ENCODE measurements at regions not wholly inside any gene's neighbourhood (a gene's known extent, or its start where the extent isn't known, plus 50 kb on each side); places are given as distances from the start of the nearest gene placed in this dataset.

- WGBS, result 72% methylated on average over 3 of the region's 3 CpGs
- Histone ChIP-seq H3K36me3 (no peaks in the 10 kb centered on the region), H3K4me1 (no peaks in the 10 kb centered on the region), H3K27ac (no peak overlapping the region), H3K27me3 (no peaks in the 10 kb centered on the region), H3K4me3 (no peak overlapping the region), H3K9me3 (no peaks in the 10 kb centered on the region)
- DNase-seq (ENCODE audit: low spot score in 2 of 2), result no peak
- no peak for TF ChIP-seq CTCF (IDR thresholded peaks at IDR 0.05)
- TF ChIP-seq EP300 (IDR thresholded peaks at IDR 0.05), result no peak
- no peak for TF ChIP-seq POLR2AphosphoS5 (IDR thresholded peaks at IDR 0.05)
- no peak for TF ChIP-seq POLR2A (IDR thresholded peaks at IDR 0.05)
These were observed 808.3 kb downstream of the LIG4 start for GRCh38 chr13:107407074-107407473.

GRCh38 chr13:107395927-107396662, 819.2 kb downstream of the LIG4 start:
- Histone ChIP-seq H3K27me3 (no peaks in the 10 kb centered on the region), H3K4me3 (no peak overlapping the region), H3K27ac (no peak overlapping the region), H3K36me3 (no peaks in the 10 kb centered on the region), H3K4me1 (no peaks in the 10 kb centered on the region), H3K9me3 (no peaks in the 10 kb centered on the region)
- DNase-seq (ENCODE audit: low spot score in 2 of 2), result no peak
- TF ChIP-seq CTCF (IDR thresholded peaks at IDR 0.05) (no peak), POLR2AphosphoS5 (IDR thresholded peaks at IDR 0.05) (no peak), POLR2A (IDR thresholded peaks at IDR 0.05) (no peak), EP300 (IDR thresholded peaks at IDR 0.05) (no peak)
- WGBS, result 81% methylated on average over 7 of the region's 7 CpGs

- 56% methylated on average over 1 of the region's 1 CpG for WGBS
- Histone ChIP-seq H3K9me3 (no peaks in the 10 kb centered on the region), H3K27me3 (no peaks in the 10 kb centered on the region), H3K36me3 (no peaks in the 10 kb centered on the region), H3K4me1 (no peaks in the 10 kb centered on the region), H3K4me3 (no peak overlapping the region), H3K27ac (no peak overlapping the region)
- DNase-seq (ENCODE audit: low spot score in 2 of 2), result no peak
- TF ChIP-seq EP300 (IDR thresholded peaks at IDR 0.05), result no peak
- TF ChIP-seq POLR2A (IDR thresholded peaks at IDR 0.05), result no peak
- TF ChIP-seq POLR2AphosphoS5 (IDR thresholded peaks at IDR 0.05), result no peak
- no peak for TF ChIP-seq CTCF (IDR thresholded peaks at IDR 0.05)
These were observed 823.1 kb downstream of the LIG4 start for GRCh38 chr13:107392205-107392604.

GRCh38 chr13:107387525-107387924, 819.6 kb upstream of the ARGLU1 start:
- H3K36me3 ChIP-seq, result no peaks in the 10 kb centered on the region
- H3K4me3 ChIP-seq, result no peak overlapping the region
- no peaks in the 10 kb centered on the region for H3K27me3 ChIP-seq
- no peaks in the 10 kb centered on the region for H3K9me3 ChIP-seq
- 77% methylated on average over 2 of the region's 2 CpGs for WGBS
- H3K4me1 ChIP-seq, result no peaks in the 10 kb centered on the region
- no peak overlapping the region for H3K27ac ChIP-seq
- DNase-seq (ENCODE audit: low spot score in 2 of 2), result no peak
- TF ChIP-seq EP300 (IDR thresholded peaks at IDR 0.05) (no peak), CTCF (IDR thresholded peaks at IDR 0.05) (no peak), POLR2AphosphoS5 (IDR thresholded peaks at IDR 0.05) (no peak), POLR2A (IDR thresholded peaks at IDR 0.05) (no peak)

- no peak overlapping the region for H3K4me3 ChIP-seq
- no peak for DNase-seq (ENCODE audit: low spot score in 2 of 2)
- H3K36me3 ChIP-seq, result no peaks in the 10 kb centered on the region
- no peak for TF ChIP-seq EP300 (IDR thresholded peaks at IDR 0.05)
- TF ChIP-seq POLR2A (IDR thresholded peaks at IDR 0.05), result no peak
- no peak for TF ChIP-seq POLR2AphosphoS5 (IDR thresholded peaks at IDR 0.05)
- TF ChIP-seq CTCF (IDR thresholded peaks at IDR 0.05), result no peak
- no peaks in the 10 kb centered on the region for H3K9me3 ChIP-seq
- no peaks in the 10 kb centered on the region for H3K27me3 ChIP-seq
- WGBS, result 36% methylated on average over 7 of the region's 7 CpGs
- peaks cover 3% of the 10 kb centered on the region for H3K4me1 ChIP-seq
- H3K27ac ChIP-seq, result no peak overlapping the region
These were observed 811.6 kb upstream of the ARGLU1 start for GRCh38 chr13:107379407-107380155.
